ENCODE measurements at regions not wholly inside any gene's neighbourhood (a gene's known extent, or its start where the extent isn't known, plus 50 kb on each side); places are given as distances from the start of the nearest gene placed in this dataset.
A peak's percentile ranks its signal among the peaks of the same experiment; 100 is the strongest.

- Histone ChIP-seq H3K27ac (no peak overlapping the region), H3K4me1 (no peaks in the 10 kb centered on the region), H3K9ac (no peak overlapping the region), H4K20me1 (ENCODE audit: low read depth) (no peaks in the 10 kb centered on the region), H3F3A (ENCODE audit: low read depth) (no peaks in the 10 kb centered on the region), H3K9me3 (ENCODE audit: low read depth) (no peaks in the 10 kb centered on the region), H3K36me3 (no peaks in the 10 kb centered on the region), H2AFZ (replicated peaks) (no peak overlapping the region), H3K4me3 (no peak overlapping the region), H3K27me3 (no peaks in the 10 kb centered on the region), H3K79me2 (ENCODE audit: low read depth) (no peaks in the 10 kb centered on the region), H3K4me2 (no peak overlapping the region)
- no peak overlapping the region for H3K27ac Mint-ChIP-seq
- TF ChIP-seq, protein P1, sequence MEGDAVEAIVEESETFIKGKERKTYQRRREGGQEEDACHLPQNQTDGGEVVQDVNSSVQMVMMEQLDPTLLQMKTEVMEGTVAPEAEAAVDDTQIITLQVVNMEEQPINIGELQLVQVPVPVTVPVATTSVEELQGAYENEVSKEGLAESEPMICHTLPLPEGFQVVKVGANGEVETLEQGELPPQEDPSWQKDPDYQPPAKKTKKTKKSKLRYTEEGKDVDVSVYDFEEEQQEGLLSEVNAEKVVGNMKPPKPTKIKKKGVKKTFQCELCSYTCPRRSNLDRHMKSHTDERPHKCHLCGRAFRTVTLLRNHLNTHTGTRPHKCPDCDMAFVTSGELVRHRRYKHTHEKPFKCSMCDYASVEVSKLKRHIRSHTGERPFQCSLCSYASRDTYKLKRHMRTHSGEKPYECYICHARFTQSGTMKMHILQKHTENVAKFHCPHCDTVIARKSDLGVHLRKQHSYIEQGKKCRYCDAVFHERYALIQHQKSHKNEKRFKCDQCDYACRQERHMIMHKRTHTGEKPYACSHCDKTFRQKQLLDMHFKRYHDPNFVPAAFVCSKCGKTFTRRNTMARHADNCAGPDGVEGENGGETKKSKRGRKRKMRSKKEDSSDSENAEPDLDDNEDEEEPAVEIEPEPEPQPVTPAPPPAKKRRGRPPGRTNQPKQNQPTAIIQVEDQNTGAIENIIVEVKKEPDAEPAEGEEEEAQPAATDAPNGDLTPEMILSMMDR (IDR thresholded peaks at IDR 0.05): no peak
- TF ChIP-seq EZH2 (IDR thresholded peaks at IDR 0.05): no peak
- no peak for TF ChIP-seq EZH2phosphoT487 (IDR thresholded peaks at IDR 0.05)
- peaks cover 10% of the 10 kb centered on the region for H3K9me3 Mint-ChIP-seq
- no peak for DNase-seq (ENCODE audit: low spot score)
- no peaks in the 10 kb centered on the region for H3K36me3 Mint-ChIP-seq
- peaks cover 14% of the 10 kb centered on the region for H3K4me1 Mint-ChIP-seq
- H3K4me3 Mint-ChIP-seq: no peak overlapping the region
- H3K27me3 Mint-ChIP-seq (ENCODE audit: insufficient read depth, low read depth): peaks cover 2% of the 10 kb centered on the region
These were observed 245.8 kb upstream of the JAG1 start for GRCh38 chr20:10919396-10920140.

GRCh38 chr20:10920396-10920795, 246.6 kb upstream of the JAG1 start:
- H3K36me3 ChIP-seq: no peaks in the 10 kb centered on the region
- Mint-ChIP-seq H3K27me3 (ENCODE audit: insufficient read depth, low read depth) (peaks cover 2% of the 10 kb centered on the region), H3K27ac (no peak overlapping the region), H3K9me3 (peaks cover 10% of the 10 kb centered on the region), H3K4me3 (no peak overlapping the region), H3K4me1 (peaks cover 14% of the 10 kb centered on the region), H3K36me3 (no peaks in the 10 kb centered on the region)
- H3K27ac ChIP-seq: no peak overlapping the region
- no peaks in the 10 kb centered on the region for H3K9me3 ChIP-seq (ENCODE audit: low read depth)
- no peaks in the 10 kb centered on the region for H3F3A ChIP-seq (ENCODE audit: low read depth)
- no peak overlapping the region for H3K9ac ChIP-seq
- H2AFZ ChIP-seq (replicated peaks): no peak overlapping the region
- H3K4me2 ChIP-seq: no peak overlapping the region
- no peak overlapping the region for H3K4me3 ChIP-seq
- TF ChIP-seq EZH2phosphoT487 (IDR thresholded peaks at IDR 0.05): no peak
- TF ChIP-seq, protein P1 (IDR thresholded peaks at IDR 0.05): no peak
- TF ChIP-seq EZH2 (IDR thresholded peaks at IDR 0.05): no peak
- H3K27me3 ChIP-seq: no peaks in the 10 kb centered on the region
- DNase-seq (ENCODE audit: low spot score): no peak
- no peaks in the 10 kb centered on the region for H4K20me1 ChIP-seq (ENCODE audit: low read depth)
- no peaks in the 10 kb centered on the region for H3K4me1 ChIP-seq
- H3K79me2 ChIP-seq (ENCODE audit: low read depth): no peaks in the 10 kb centered on the region

DNA sequence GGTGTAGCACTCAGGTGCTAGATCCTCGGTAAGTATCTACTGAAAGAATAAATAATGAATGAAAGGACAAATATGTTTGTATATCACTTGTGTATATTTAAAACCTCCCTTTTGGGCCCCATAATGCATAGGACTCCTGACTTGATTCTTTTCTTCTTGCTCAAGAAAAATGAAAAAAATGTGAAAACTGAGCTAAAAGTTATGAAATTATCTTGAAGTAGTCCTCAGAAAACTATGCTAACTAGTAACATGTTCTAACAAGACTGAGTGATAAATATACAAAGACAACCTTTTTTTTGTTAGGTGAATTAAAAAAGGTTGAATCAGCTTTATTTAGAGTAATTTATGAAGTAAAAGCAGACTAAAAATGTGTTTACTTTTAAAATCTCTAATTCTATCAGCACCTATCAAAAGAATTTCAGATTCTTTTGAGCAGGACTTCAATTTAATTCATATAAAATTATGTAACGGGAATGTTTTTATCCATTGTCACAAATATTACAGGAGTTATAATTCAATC, 247.8 kb upstream of the JAG1 start:
- Histone ChIP-seq H2AFZ (replicated peaks) (no peak overlapping the region), H3K9me3 (ENCODE audit: low read depth) (no peaks in the 10 kb centered on the region), H3K4me2 (no peak overlapping the region), H3K4me1 (no peaks in the 10 kb centered on the region), H3K9ac (no peak overlapping the region), H3K36me3 (no peaks in the 10 kb centered on the region), H3K79me2 (ENCODE audit: low read depth) (no peaks in the 10 kb centered on the region), H3K27ac (no peak overlapping the region), H3K4me3 (no peak overlapping the region), H4K20me1 (ENCODE audit: low read depth) (no peaks in the 10 kb centered on the region), H3K27me3 (no peaks in the 10 kb centered on the region), H3F3A (ENCODE audit: low read depth) (no peaks in the 10 kb centered on the region)
- Mint-ChIP-seq H3K4me3 (no peak overlapping the region), H3K36me3 (no peaks in the 10 kb centered on the region), H3K4me1 (peaks cover 14% of the 10 kb centered on the region), H3K27me3 (ENCODE audit: insufficient read depth, low read depth) (peaks cover 2% of the 10 kb centered on the region), H3K9me3 (peaks cover 10% of the 10 kb centered on the region), H3K27ac (no peak overlapping the region)
- DNase-seq (ENCODE audit: low spot score): no peak
- no peak for TF ChIP-seq EZH2phosphoT487 (IDR thresholded peaks at IDR 0.05)

DNA sequence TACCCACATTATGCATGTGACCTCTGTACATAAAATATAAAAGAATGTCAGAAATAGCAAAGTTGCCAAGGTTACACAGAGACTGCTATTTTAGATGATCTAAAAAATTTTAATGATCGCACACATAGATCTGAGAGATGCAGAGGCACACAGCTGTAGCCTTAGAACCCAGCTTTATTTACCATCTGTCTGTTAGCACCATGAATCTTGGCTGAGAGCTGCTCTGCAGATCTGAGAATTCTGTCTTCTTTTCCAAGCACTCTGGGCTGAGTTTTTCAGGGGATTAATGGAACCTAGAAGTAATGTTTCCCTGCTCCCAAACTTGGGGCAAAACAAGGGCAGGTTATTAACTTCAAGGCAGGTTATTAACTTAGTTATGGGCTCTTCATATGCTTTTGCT, 248.7 kb upstream of the JAG1 start:
- Histone ChIP-seq H3K27me3 (no peaks in the 10 kb centered on the region), H2AFZ (replicated peaks) (peak overlapping the region; percentile 11), H4K20me1 (ENCODE audit: low read depth) (no peaks in the 10 kb centered on the region), H3F3A (ENCODE audit: low read depth) (no peaks in the 10 kb centered on the region), H3K4me2 (no peak overlapping the region), H3K79me2 (ENCODE audit: low read depth) (no peaks in the 10 kb centered on the region), H3K9me3 (ENCODE audit: low read depth) (no peaks in the 10 kb centered on the region), H3K36me3 (no peaks in the 10 kb centered on the region), H3K4me3 (no peak overlapping the region), H3K27ac (no peak overlapping the region), H3K4me1 (no peaks in the 10 kb centered on the region), H3K9ac (no peak overlapping the region)
- DNase-seq (ENCODE audit: low spot score): no peak
- Mint-ChIP-seq H3K36me3 (no peaks in the 10 kb centered on the region), H3K27me3 (ENCODE audit: insufficient read depth, low read depth) (no peaks in the 10 kb centered on the region), H3K4me3 (no peak overlapping the region), H3K9me3 (peaks cover 4% of the 10 kb centered on the region), H3K27ac (no peak overlapping the region), H3K4me1 (peaks cover 14% of the 10 kb centered on the region)
- TF ChIP-seq EZH2 (IDR thresholded peaks at IDR 0.05) (no peak), EZH2phosphoT487 (IDR thresholded peaks at IDR 0.05) (no peak)
